WTC11 (cell line): ENCODE measurements at regions not wholly inside any gene's neighbourhood (a gene's known extent, or its start where the extent isn't known, plus 50 kb on each side); places are given as distances from the start of the nearest gene placed in this dataset.

Source experiments
- ATAC-seq: fragments of 200-7000 bp; cut with Tn5 transposase; 2 replicates; pipeline ENCODE4 v1.10.0; 2021; ENCODE audit warnings: mild to moderate bottlenecking, moderate library complexity
- CTCF ChIA-PET: fragments of 300-600 bp; sonication (Branson Sonifier 250); formaldehyde crosslinking; loops from one replicate; lab custom pipeline; 2021; ENCODE audit warnings: antibody characterized with exemption; lab: Charles Lee
- POLR2A ChIA-PET: fragments of 350-600 bp; sonication (Branson Sonifier 250); formaldehyde crosslinking; loops from one replicate; lab custom pipeline; 2021; ENCODE audit warnings: antibody characterized with exemption; lab: Charles Lee
- DNase-seq: peaks from one replicate; pipeline ENCODE4 v3.0.0; 2021; ENCODE audit warnings: low spot score
- H3K27ac Mint-ChIP-seq: 2 replicates; pipeline ENCODE4 v1.8.0; 2021; ENCODE audit warnings: mixed read lengths
- H3K27me3 Mint-ChIP-seq: 2 replicates; pipeline ENCODE4 v1.8.0; 2021; ENCODE audit warnings: low read depth, mild to moderate bottlenecking, moderate library complexity, mixed read lengths
- H3K36me3 Mint-ChIP-seq: 2 replicates; pipeline ENCODE4 v1.8.0; 2021; ENCODE audit warnings: mixed read lengths
- H3K4me1 Mint-ChIP-seq: 2 replicates; pipeline ENCODE4 v1.8.0; 2022; ENCODE audit warnings: mixed read lengths
- H3K4me3 Mint-ChIP-seq: 2 replicates; pipeline ENCODE4 v1.8.0; 2021; ENCODE audit warnings: mild to moderate bottlenecking, moderate library complexity, mixed read lengths
- H3K9me3 Mint-ChIP-seq: 2 replicates; pipeline ENCODE4 v1.8.0; 2021; ENCODE audit warnings: mixed read lengths
- CBFB ChIP-seq: sonication (generic); formaldehyde crosslinking; IDR thresholded peaks from 2 replicates; pipeline ENCODE4 v1.8.1; 2022; ENCODE audit warnings: mild to moderate bottlenecking, low read depth, missing genetic modification reagents
- ESRRA ChIP-seq: sonication (generic); formaldehyde crosslinking; IDR thresholded peaks from 2 replicates; pipeline ENCODE4 v1.8.1; 2022; ENCODE audit warnings: mild to moderate bottlenecking, missing genetic modification reagents, borderline replicate concordance
- ETV6 ChIP-seq: sonication (generic); formaldehyde crosslinking; IDR thresholded peaks from 2 replicates; pipeline ENCODE4 v1.8.1; 2022; ENCODE audit warnings: mild to moderate bottlenecking, missing genetic modification reagents
- FOXK1 ChIP-seq: sonication (generic); formaldehyde crosslinking; IDR thresholded peaks from 2 replicates; pipeline ENCODE4 v1.8.0; 2022; ENCODE audit warnings: mild to moderate bottlenecking, moderate library complexity, missing genetic modification reagents
- GABPB1 ChIP-seq: sonication (generic); formaldehyde crosslinking; IDR thresholded peaks from 2 replicates; pipeline ENCODE4 v1.8.1; 2023; ENCODE audit warnings: mild to moderate bottlenecking, missing genetic modification reagents
- RELA ChIP-seq: sonication (generic); formaldehyde crosslinking; IDR thresholded peaks from 2 replicates; pipeline ENCODE4 v1.8.1; 2022; ENCODE audit warnings: missing genetic modification reagents, mild to moderate bottlenecking, borderline replicate concordance
- TP53 ChIP-seq: sonication (generic); formaldehyde crosslinking; IDR thresholded peaks from 2 replicates; pipeline ENCODE4 v1.8.1; 2023; ENCODE audit warnings: mild to moderate bottlenecking, missing genetic modification reagents
- ZNF121 ChIP-seq: sonication (generic); formaldehyde crosslinking; IDR thresholded peaks from 2 replicates; pipeline ENCODE4 v1.8.0; 2023; ENCODE audit warnings: missing genetic modification reagents
- ZNF232 ChIP-seq: sonication (generic); formaldehyde crosslinking; IDR thresholded peaks from 2 replicates; pipeline ENCODE4 v1.8.0; 2022; ENCODE audit warnings: mild to moderate bottlenecking, missing genetic modification reagents
- ZNF416 ChIP-seq: fragments of 250-450 bp; sonication (Bioruptor Pico); IDR thresholded peaks from 2 replicates; pipeline ENCODE4 v1.9.0; 2021; ENCODE audit warnings: mild to moderate bottlenecking, inconsistent platforms
- ZNF671 ChIP-seq: fragments of 250-450 bp; sonication (Bioruptor Pico); IDR thresholded peaks from 2 replicates; pipeline ENCODE4 v1.8.0; 2021; ENCODE audit warnings: mild to moderate bottlenecking
- TF ChIP-seq, protein P1 (sequence below): sonication (generic); formaldehyde crosslinking; IDR thresholded peaks from 2 replicates; pipeline ENCODE4 v1.8.0; 2023; ENCODE audit warnings: missing genetic modification reagents, mild to moderate bottlenecking, borderline replicate concordance
- TF ChIP-seq, protein P2 (sequence below): sonication (generic); formaldehyde crosslinking; IDR thresholded peaks from 2 replicates; pipeline ENCODE4 v1.8.1; 2022; ENCODE audit warnings: low read depth, missing genetic modification reagents, borderline replicate concordance
- TF ChIP-seq, protein P3 (sequence below): fragments of 200-600 bp; IDR thresholded peaks from 2 replicates; pipeline ENCODE4 v1.8.0; 2022; ENCODE audit warnings: antibody characterized with exemption
- TF ChIP-seq, protein P4 (sequence below): sonication (generic); formaldehyde crosslinking; IDR thresholded peaks from 2 replicates; pipeline ENCODE4 v1.8.0; 2023; ENCODE audit warnings: mild to moderate bottlenecking, missing genetic modification reagents
- TF ChIP-seq, protein P5 (sequence below): fragments of 250-450 bp; sonication (Bioruptor Pico); IDR thresholded peaks from 2 replicates; pipeline ENCODE4 v2.1.2; 2022; ENCODE audit warnings: mild to moderate bottlenecking, moderate library complexity
- TF ChIP-seq, protein P6 (sequence below): sonication (generic); formaldehyde crosslinking; IDR thresholded peaks from 2 replicates; pipeline ENCODE4 v1.8.1; 2023; ENCODE audit warnings: mild to moderate bottlenecking, missing genetic modification reagents

DNA sequence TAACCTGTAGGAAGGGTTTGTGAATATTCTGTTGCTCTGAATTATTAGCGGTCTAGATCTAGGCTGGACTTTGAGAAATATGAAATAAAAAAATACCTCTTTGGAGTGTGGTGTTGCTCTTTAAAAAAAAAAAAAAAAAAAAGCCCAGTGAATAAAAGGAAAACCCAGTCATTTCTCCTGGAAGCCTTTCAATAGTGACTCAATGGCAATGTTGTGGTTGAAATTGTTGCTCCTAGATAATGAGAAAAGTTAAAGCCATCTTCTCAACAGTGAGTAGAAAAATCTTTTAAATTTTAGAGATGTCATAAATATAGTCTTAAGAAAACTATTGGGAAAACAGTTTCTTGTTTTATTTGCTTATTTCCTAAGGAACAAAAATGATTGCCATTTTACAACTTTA, 135.3 kb downstream of the RFC3 start (continued):
- TF ChIP-seq, protein P1, sequence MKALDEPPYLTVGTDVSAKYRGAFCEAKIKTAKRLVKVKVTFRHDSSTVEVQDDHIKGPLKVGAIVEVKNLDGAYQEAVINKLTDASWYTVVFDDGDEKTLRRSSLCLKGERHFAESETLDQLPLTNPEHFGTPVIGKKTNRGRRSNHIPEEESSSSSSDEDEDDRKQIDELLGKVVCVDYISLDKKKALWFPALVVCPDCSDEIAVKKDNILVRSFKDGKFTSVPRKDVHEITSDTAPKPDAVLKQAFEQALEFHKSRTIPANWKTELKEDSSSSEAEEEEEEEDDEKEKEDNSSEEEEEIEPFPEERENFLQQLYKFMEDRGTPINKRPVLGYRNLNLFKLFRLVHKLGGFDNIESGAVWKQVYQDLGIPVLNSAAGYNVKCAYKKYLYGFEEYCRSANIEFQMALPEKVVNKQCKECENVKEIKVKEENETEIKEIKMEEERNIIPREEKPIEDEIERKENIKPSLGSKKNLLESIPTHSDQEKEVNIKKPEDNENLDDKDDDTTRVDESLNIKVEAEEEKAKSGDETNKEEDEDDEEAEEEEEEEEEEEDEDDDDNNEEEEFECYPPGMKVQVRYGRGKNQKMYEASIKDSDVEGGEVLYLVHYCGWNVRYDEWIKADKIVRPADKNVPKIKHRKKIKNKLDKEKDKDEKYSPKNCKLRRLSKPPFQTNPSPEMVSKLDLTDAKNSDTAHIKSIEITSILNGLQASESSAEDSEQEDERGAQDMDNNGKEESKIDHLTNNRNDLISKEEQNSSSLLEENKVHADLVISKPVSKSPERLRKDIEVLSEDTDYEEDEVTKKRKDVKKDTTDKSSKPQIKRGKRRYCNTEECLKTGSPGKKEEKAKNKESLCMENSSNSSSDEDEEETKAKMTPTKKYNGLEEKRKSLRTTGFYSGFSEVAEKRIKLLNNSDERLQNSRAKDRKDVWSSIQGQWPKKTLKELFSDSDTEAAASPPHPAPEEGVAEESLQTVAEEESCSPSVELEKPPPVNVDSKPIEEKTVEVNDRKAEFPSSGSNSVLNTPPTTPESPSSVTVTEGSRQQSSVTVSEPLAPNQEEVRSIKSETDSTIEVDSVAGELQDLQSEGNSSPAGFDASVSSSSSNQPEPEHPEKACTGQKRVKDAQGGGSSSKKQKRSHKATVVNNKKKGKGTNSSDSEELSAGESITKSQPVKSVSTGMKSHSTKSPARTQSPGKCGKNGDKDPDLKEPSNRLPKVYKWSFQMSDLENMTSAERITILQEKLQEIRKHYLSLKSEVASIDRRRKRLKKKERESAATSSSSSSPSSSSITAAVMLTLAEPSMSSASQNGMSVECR (CRISPR knock-in tag), result no peak
- TF ChIP-seq TP53 (CRISPR knock-in tag) (no peak), ZNF671 (CRISPR knock-in tag) (no peak), ESRRA (CRISPR knock-in tag) (no peak), ETV6 (CRISPR knock-in tag) (no peak)
- TF ChIP-seq, protein P2, sequence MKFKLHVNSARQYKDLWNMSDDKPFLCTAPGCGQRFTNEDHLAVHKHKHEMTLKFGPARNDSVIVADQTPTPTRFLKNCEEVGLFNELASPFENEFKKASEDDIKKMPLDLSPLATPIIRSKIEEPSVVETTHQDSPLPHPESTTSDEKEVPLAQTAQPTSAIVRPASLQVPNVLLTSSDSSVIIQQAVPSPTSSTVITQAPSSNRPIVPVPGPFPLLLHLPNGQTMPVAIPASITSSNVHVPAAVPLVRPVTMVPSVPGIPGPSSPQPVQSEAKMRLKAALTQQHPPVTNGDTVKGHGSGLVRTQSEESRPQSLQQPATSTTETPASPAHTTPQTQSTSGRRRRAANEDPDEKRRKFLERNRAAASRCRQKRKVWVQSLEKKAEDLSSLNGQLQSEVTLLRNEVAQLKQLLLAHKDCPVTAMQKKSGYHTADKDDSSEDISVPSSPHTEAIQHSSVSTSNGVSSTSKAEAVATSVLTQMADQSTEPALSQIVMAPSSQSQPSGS (CRISPR knock-in tag), result no peak

DNA sequence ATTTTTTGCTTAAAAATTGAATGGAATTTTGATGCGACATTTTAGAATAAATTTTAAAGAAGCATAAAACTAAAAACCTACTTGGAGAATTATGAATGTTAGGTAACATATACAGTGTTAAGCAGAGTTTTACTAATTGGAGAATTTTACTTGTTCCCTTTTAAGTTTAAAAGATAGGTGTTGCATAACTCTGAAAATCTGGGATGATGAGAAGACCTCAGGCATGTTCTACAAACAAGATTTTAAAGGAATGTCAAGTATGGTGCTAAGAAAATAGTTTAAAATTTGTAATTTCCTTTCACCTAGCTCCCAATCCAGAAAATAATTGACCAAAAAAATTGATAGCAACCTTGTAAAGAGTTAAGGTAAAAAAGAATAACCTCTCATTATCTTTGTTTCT, 135.8 kb downstream of the RFC3 start:
- ATAC-seq (no peak), DNase-seq (no peak)
- no peaks in the 10 kb centered on the region for H3K9me3 Mint-ChIP-seq
- no peak overlapping the region for H3K4me3 Mint-ChIP-seq
- no peak overlapping the region for H3K27ac Mint-ChIP-seq
- H3K36me3 Mint-ChIP-seq, result no peaks in the 10 kb centered on the region; the same call in 1 of the 2 replicates
- CTCF ChIA-PET, result no interaction called here
- H3K27me3 Mint-ChIP-seq, result peaks cover 6% of the 10 kb centered on the region
- H3K4me1 Mint-ChIP-seq, result peaks cover 11% of the 10 kb centered on the region
- TF ChIP-seq, protein P3, sequence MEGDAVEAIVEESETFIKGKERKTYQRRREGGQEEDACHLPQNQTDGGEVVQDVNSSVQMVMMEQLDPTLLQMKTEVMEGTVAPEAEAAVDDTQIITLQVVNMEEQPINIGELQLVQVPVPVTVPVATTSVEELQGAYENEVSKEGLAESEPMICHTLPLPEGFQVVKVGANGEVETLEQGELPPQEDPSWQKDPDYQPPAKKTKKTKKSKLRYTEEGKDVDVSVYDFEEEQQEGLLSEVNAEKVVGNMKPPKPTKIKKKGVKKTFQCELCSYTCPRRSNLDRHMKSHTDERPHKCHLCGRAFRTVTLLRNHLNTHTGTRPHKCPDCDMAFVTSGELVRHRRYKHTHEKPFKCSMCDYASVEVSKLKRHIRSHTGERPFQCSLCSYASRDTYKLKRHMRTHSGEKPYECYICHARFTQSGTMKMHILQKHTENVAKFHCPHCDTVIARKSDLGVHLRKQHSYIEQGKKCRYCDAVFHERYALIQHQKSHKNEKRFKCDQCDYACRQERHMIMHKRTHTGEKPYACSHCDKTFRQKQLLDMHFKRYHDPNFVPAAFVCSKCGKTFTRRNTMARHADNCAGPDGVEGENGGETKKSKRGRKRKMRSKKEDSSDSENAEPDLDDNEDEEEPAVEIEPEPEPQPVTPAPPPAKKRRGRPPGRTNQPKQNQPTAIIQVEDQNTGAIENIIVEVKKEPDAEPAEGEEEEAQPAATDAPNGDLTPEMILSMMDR, result no peak
- TF ChIP-seq, protein P4, sequence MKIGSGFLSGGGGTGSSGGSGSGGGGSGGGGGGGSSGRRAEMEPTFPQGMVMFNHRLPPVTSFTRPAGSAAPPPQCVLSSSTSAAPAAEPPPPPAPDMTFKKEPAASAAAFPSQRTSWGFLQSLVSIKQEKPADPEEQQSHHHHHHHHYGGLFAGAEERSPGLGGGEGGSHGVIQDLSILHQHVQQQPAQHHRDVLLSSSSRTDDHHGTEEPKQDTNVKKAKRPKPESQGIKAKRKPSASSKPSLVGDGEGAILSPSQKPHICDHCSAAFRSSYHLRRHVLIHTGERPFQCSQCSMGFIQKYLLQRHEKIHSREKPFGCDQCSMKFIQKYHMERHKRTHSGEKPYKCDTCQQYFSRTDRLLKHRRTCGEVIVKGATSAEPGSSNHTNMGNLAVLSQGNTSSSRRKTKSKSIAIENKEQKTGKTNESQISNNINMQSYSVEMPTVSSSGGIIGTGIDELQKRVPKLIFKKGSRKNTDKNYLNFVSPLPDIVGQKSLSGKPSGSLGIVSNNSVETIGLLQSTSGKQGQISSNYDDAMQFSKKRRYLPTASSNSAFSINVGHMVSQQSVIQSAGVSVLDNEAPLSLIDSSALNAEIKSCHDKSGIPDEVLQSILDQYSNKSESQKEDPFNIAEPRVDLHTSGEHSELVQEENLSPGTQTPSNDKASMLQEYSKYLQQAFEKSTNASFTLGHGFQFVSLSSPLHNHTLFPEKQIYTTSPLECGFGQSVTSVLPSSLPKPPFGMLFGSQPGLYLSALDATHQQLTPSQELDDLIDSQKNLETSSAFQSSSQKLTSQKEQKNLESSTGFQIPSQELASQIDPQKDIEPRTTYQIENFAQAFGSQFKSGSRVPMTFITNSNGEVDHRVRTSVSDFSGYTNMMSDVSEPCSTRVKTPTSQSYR (CRISPR knock-in tag), result no peak
- no peak for TF ChIP-seq ZNF416
- POLR2A ChIA-PET, result no interaction called here

DNA sequence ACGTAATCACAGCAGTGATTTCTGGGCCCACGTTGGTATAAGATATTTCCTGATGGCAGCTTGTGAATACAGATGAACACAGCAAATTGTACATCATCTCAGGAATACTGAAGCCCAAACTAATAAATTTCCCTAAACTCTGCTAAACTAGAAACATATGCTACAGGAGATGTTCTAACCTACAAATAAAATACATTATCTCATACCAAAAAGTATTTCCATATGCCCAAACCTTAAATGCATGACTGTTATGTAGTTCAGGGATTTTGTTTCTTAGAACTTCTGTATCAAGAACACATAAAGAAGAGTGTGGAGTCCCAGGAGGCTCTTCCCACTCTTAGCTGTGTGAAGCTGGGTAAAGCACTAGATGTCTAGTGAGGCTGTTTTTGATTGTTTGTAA, 138.4 kb downstream of the RFC3 start:
- ATAC-seq, result no peak
- Mint-ChIP-seq H3K27ac (no peak overlapping the region), H3K27me3 (no peaks in the 10 kb centered on the region), H3K36me3 (no peaks in the 10 kb centered on the region; the same call in 1 of the 2 replicates), H3K4me3 (no peak overlapping the region), H3K4me1 (peaks cover 4% of the 10 kb centered on the region)
- no peak for DNase-seq
- CTCF ChIA-PET, result no interaction called here
- TF ChIP-seq CBFB (no peak), GABPB1 (CRISPR knock-in tag) (no peak), ZNF121 (CRISPR knock-in tag) (no peak), RELA (CRISPR knock-in tag) (no peak), FOXK1 (CRISPR knock-in tag) (no peak), ZNF232 (CRISPR knock-in tag) (no peak)
- TF ChIP-seq, protein P5, sequence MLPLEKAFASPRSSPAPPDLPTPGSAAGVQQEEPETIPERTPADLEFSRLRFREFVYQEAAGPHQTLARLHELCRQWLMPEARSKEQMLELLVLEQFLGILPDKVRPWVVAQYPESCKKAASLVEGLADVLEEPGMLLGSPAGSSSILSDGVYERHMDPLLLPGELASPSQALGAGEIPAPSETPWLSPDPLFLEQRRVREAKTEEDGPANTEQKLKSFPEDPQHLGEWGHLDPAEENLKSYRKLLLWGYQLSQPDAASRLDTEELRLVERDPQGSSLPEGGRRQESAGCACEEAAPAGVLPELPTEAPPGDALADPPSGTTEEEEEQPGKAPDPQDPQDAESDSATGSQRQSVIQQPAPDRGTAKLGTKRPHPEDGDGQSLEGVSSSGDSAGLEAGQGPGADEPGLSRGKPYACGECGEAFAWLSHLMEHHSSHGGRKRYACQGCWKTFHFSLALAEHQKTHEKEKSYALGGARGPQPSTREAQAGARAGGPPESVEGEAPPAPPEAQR, result no peak
- TF ChIP-seq, protein P6, sequence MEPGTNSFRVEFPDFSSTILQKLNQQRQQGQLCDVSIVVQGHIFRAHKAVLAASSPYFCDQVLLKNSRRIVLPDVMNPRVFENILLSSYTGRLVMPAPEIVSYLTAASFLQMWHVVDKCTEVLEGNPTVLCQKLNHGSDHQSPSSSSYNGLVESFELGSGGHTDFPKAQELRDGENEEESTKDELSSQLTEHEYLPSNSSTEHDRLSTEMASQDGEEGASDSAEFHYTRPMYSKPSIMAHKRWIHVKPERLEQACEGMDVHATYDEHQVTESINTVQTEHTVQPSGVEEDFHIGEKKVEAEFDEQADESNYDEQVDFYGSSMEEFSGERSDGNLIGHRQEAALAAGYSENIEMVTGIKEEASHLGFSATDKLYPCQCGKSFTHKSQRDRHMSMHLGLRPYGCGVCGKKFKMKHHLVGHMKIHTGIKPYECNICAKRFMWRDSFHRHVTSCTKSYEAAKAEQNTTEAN (CRISPR knock-in tag), result no peak
- TF ChIP-seq, all 79 proteins: peak for 0
- no peaks in the 10 kb centered on the region for H3K9me3 Mint-ChIP-seq
- POLR2A ChIA-PET, result no interaction called here
